Astrocyte (in vitro differentiated cells and primary cell): ENCODE measurements at regions not wholly inside any gene's neighbourhood (a gene's known extent, or its start where the extent isn't known, plus 50 kb on each side); places are given as distances from the start of the nearest gene placed in this dataset.

Source experiments
- DNase-seq: peaks from one replicate; pipeline ENCODE4 v3.0.0-alpha.2; 2010; ENCODE audit warnings: low read depth
- FAIRE-seq: peaks from 2 replicates; lab custom pipeline; 2011; peaks lifted over from hg19 to GRCh38; lab: Jason Lieb, UNC
- H2AFZ ChIP-seq: 2 replicates; pipeline ENCODE4 v1.6.0; 2012; ENCODE audit warnings: low read depth, low read length, inconsistent platforms
- H3K27ac ChIP-seq: 2 replicates; pipeline ENCODE4 v1.5.1; 2011; ENCODE audit warnings: low read depth, low read length, inconsistent platforms
- H3K27me3 ChIP-seq: 2 replicates; pipeline ENCODE4 v1.6.0; 2011; ENCODE audit warnings: low read length, inconsistent platforms; ENCODE audit not compliant: insufficient read depth
- H3K36me3 ChIP-seq: 2 replicates; pipeline ENCODE4 v1.5.1; 2011; ENCODE audit warnings: low read length, inconsistent platforms; ENCODE audit not compliant: insufficient read depth
- H3K4me1 ChIP-seq: 2 replicates; pipeline ENCODE4 v1.5.1; 2011; ENCODE audit warnings: low read length, inconsistent platforms; ENCODE audit not compliant: insufficient read depth
- H3K4me2 ChIP-seq: 2 replicates; pipeline ENCODE4 v1.6.0; 2012; ENCODE audit warnings: low read length, inconsistent platforms
- H3K4me3 ChIP-seq: 2 replicates; pipeline ENCODE4 v1.5.1; 2011; ENCODE audit warnings: low read depth, mild to moderate bottlenecking, low read length, inconsistent platforms; ENCODE audit not compliant: insufficient read depth
- H3K79me2 ChIP-seq: 2 replicates; pipeline ENCODE4 v1.6.0; 2012; ENCODE audit warnings: mild to moderate bottlenecking, low read length, inconsistent platforms; ENCODE audit not compliant: insufficient read depth
- H3K9ac ChIP-seq: 2 replicates; pipeline ENCODE4 v1.6.0; 2012; ENCODE audit warnings: mild to moderate bottlenecking, low read length, inconsistent platforms
- H3K9me3 ChIP-seq: 2 replicates; pipeline ENCODE4 v1.5.1; 2012; ENCODE audit warnings: low read depth, mild to moderate bottlenecking, low read length, inconsistent platforms; ENCODE audit not compliant: insufficient read depth
- H4K20me1 ChIP-seq: 2 replicates; pipeline ENCODE4 v1.6.0; 2012; ENCODE audit warnings: low read length, inconsistent platforms; ENCODE audit not compliant: insufficient read depth
- H3K27ac Mint-ChIP-seq: one replicate; pipeline ENCODE4 v1.8.0; 2021; ENCODE audit warnings: mild to moderate bottlenecking, mixed read lengths; ENCODE audit not compliant: unreplicated experiment
- H3K27me3 Mint-ChIP-seq: one replicate; pipeline ENCODE4 v1.8.0; 2021; ENCODE audit warnings: low read depth, mixed read lengths; ENCODE audit not compliant: unreplicated experiment
- H3K36me3 Mint-ChIP-seq: one replicate; pipeline ENCODE4 v1.8.0; 2021; ENCODE audit warnings: low read depth, mixed read lengths; ENCODE audit not compliant: unreplicated experiment
- H3K4me1 Mint-ChIP-seq: one replicate; pipeline ENCODE4 v1.8.0; 2021; ENCODE audit warnings: low read depth, mixed read lengths; ENCODE audit not compliant: unreplicated experiment
- H3K4me3 Mint-ChIP-seq: one replicate; pipeline ENCODE4 v1.8.0; 2021; ENCODE audit warnings: mild to moderate bottlenecking, moderate library complexity, mixed read lengths; ENCODE audit not compliant: unreplicated experiment
- H3K9me3 Mint-ChIP-seq: one replicate; pipeline ENCODE4 v1.8.0; 2021; ENCODE audit warnings: mild to moderate bottlenecking, mixed read lengths; ENCODE audit not compliant: unreplicated experiment
- CTCF ChIP-seq: IDR thresholded peaks from 2 replicates; pipeline ENCODE4 v1.5.1; 2011; ENCODE audit warnings: low read depth, mild to moderate bottlenecking, inconsistent platforms, low read length, moderate library complexity; ENCODE audit not compliant: insufficient read depth
- EZH2 ChIP-seq: IDR thresholded peaks from 2 replicates; pipeline ENCODE4 v1.6.1; 2012; ENCODE audit warnings: mild to moderate bottlenecking, low read length, inconsistent platforms; ENCODE audit not compliant: insufficient read depth

- no peak overlapping the region for H3K4me3 Mint-ChIP-seq
- H4K20me1 ChIP-seq: no peaks in the 10 kb centered on the region
- H3K4me1 ChIP-seq: peaks cover 14% of the 10 kb centered on the region
- no peak overlapping the region for H3K9ac ChIP-seq
- no peak for TF ChIP-seq EZH2
- no peak for TF ChIP-seq CTCF
- no peak overlapping the region for H3K27ac ChIP-seq
- H3K79me2 ChIP-seq: no peaks in the 10 kb centered on the region
- no peak overlapping the region for H2AFZ ChIP-seq
- FAIRE-seq (no peak), DNase-seq (no peak)
- no peaks in the 10 kb centered on the region for H3K9me3 ChIP-seq
- H3K4me1 Mint-ChIP-seq: peaks cover 21% of the 10 kb centered on the region
- H3K27me3 Mint-ChIP-seq: peaks cover 50% of the 10 kb centered on the region
- H3K9me3 Mint-ChIP-seq: peaks cover 11% of the 10 kb centered on the region
- no peak overlapping the region for H3K4me2 ChIP-seq
- no peaks in the 10 kb centered on the region for H3K36me3 Mint-ChIP-seq
- no peaks in the 10 kb centered on the region for H3K36me3 ChIP-seq
- H3K27me3 ChIP-seq: no peaks in the 10 kb centered on the region
- H3K27ac Mint-ChIP-seq: no peak overlapping the region
- no peak overlapping the region for H3K4me3 ChIP-seq
Measured at GRCh38 chr2:128406736-128407554, 88.3 kb upstream of the HS6ST1 start.

GRCh38 chr2:128408349-128409305 is 90.0 kb upstream of the HS6ST1 start:
- H3K9me3 Mint-ChIP-seq: peaks cover 6% of the 10 kb centered on the region
- peak overlapping the region; percentile 85 for H3K27ac Mint-ChIP-seq
- Histone ChIP-seq H3K4me1 (peaks cover 14% of the 10 kb centered on the region), H3K27ac (peak overlapping the region; percentile 52), H3K9ac (peak overlapping the region; percentile 36), H3K27me3 (no peaks in the 10 kb centered on the region), H3K4me2 (peak overlapping the region; percentile 56), H2AFZ (peak overlapping the region; percentile 75), H3K9me3 (no peaks in the 10 kb centered on the region), H4K20me1 (no peaks in the 10 kb centered on the region), H3K79me2 (no peaks in the 10 kb centered on the region), H3K36me3 (no peaks in the 10 kb centered on the region), H3K4me3 (no peak overlapping the region)
- TF ChIP-seq CTCF: no peak
- TF ChIP-seq EZH2: no peak
- FAIRE-seq (peak; percentile 92), DNase-seq (peak; percentile 79)
- peaks cover 39% of the 10 kb centered on the region for H3K27me3 Mint-ChIP-seq
- peaks cover 19% of the 10 kb centered on the region for H3K4me1 Mint-ChIP-seq
- H3K36me3 Mint-ChIP-seq: no peaks in the 10 kb centered on the region
- H3K4me3 Mint-ChIP-seq: no peak overlapping the region
